ENCODE measurements at regions not wholly inside any gene's neighbourhood (a gene's known extent, or its start where the extent isn't known, plus 50 kb on each side); places are given as distances from the start of the nearest gene placed in this dataset.
"Not testable (repeated sequence)": the region's sequence is repeated elsewhere in the genome, so short reads cannot be mapped to it uniquely, and the experiment has no call there.

DNA sequence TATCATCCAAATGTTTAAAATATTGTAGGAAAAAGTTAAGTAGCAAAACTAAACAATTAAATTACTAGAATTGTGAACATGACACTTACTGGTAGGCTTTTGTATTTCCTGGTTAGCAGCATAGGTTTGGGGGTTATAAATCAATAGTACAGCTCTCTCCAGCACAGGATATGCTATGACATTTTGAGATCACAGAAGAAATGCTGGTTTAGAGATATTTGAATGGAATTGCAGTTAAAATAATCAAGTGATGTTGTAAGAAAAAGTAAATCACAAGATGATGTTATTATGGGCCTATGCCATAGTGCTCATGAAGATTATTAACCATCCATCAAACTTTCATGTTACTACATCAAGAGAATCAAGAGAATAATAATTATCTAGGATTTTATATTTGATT is 1079.9 kb upstream of the SLIT2 start:
- no peak for FAIRE-seq
- TF ChIP-seq POLR2A (IDR thresholded peaks at IDR 0.05; ENCODE audit: low read depth, low read length) (no peak), TAF1 (IDR thresholded peaks at IDR 0.05; ENCODE audit: borderline replicate concordance, low read depth, low read length) (no peak), POLR2AphosphoS5 (IDR thresholded peaks at IDR 0.05; ENCODE audit: low read depth, low read length) (no peak)

GRCh38 chr4:19167311-19167710 is 1084.4 kb upstream of the SLIT2 start:
- DNase-seq (ENCODE audit: insufficient read length) (no peak), FAIRE-seq (no peak)
- no peak for TF ChIP-seq TAF1 (IDR thresholded peaks at IDR 0.05; ENCODE audit: borderline replicate concordance, low read depth, low read length)
- no peak for TF ChIP-seq POLR2AphosphoS5 (IDR thresholded peaks at IDR 0.05; ENCODE audit: low read depth, low read length)
- no peak for TF ChIP-seq POLR2A (IDR thresholded peaks at IDR 0.05; ENCODE audit: low read depth, low read length)

More for the DNA sequence above, 1079.9 kb upstream of the SLIT2 start:
- DNase-seq (ENCODE audit: insufficient read length) = no peak

GRCh38 chr4:19164334-19164733 is 1087.4 kb upstream of the SLIT2 start:
- FAIRE-seq = no peak
- TF ChIP-seq POLR2A (IDR thresholded peaks at IDR 0.05; ENCODE audit: low read depth, low read length) = no peak
- no peak for TF ChIP-seq POLR2AphosphoS5 (IDR thresholded peaks at IDR 0.05; ENCODE audit: low read depth, low read length)
- no peak for TF ChIP-seq TAF1 (IDR thresholded peaks at IDR 0.05; ENCODE audit: borderline replicate concordance, low read depth, low read length)
- DNase-seq (ENCODE audit: insufficient read length) = no peak

- no peak for FAIRE-seq
- no peak for TF ChIP-seq POLR2AphosphoS5 (IDR thresholded peaks at IDR 0.05; ENCODE audit: low read depth, low read length)
- no peak for TF ChIP-seq POLR2A (IDR thresholded peaks at IDR 0.05; ENCODE audit: low read depth, low read length)
- TF ChIP-seq TAF1 (IDR thresholded peaks at IDR 0.05; ENCODE audit: borderline replicate concordance, low read depth, low read length) = no peak
- DNase-seq (ENCODE audit: insufficient read length) = no peak
These were observed 1091.8 kb upstream of the SLIT2 start for GRCh38 chr4:19159874-19160273.

DNA sequence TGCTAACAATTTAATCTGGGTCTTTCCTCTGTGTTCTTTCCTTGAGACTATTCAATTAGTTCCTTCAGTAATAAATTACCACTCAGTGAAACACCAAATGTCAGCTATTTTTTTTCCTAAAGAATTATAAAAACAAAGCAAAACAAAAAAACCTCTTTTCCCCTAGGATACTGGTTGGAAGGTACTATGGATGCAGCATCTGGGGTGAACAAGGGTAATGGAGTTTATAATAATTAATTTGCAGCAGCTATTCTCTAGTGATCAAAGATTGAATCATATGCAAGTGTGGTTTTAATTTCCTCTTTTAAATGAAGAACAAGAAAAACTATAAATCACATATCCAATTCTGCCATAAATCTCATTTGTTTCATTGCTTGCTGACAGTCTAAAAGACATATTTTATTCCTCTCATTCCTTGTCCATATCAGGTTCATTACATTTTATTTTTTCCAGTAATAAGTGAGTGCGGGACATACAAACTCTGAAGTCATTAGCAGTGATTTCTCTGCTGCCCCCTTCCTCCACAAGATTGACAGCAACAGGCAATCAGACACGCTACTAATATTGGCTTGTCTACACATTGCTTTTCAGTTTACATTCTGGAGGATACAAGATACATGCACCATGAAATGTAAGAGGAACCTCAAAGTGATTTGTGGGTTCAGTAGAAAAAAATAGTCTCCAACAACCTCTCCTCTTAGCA is 1093.4 kb upstream of the SLIT2 start:
- no peak for DNase-seq (ENCODE audit: insufficient read length)
- FAIRE-seq = no peak
- no peak for TF ChIP-seq POLR2AphosphoS5 (IDR thresholded peaks at IDR 0.05; ENCODE audit: low read depth, low read length)
- no peak for TF ChIP-seq TAF1 (IDR thresholded peaks at IDR 0.05; ENCODE audit: borderline replicate concordance, low read depth, low read length)

- FAIRE-seq = no peak
These were observed 1094.9 kb upstream of the SLIT2 start for GRCh38 chr4:19156786-19157185.

GRCh38 chr4:19155568-19155967 is 1096.1 kb upstream of the SLIT2 start:
- no peak for TF ChIP-seq TAF1 (IDR thresholded peaks at IDR 0.05; ENCODE audit: borderline replicate concordance, low read depth, low read length)
- TF ChIP-seq POLR2A (IDR thresholded peaks at IDR 0.05; ENCODE audit: low read depth, low read length) = no peak
- no peak for TF ChIP-seq POLR2AphosphoS5 (IDR thresholded peaks at IDR 0.05; ENCODE audit: low read depth, low read length)
- DNase-seq (ENCODE audit: insufficient read length) = no peak
- FAIRE-seq = no peak

More at GRCh38 chr4:19156786-19157185, 1094.9 kb upstream of the SLIT2 start:
- DNase-seq (ENCODE audit: insufficient read length) = no peak
- no peak for TF ChIP-seq TAF1 (IDR thresholded peaks at IDR 0.05; ENCODE audit: borderline replicate concordance, low read depth, low read length)
- no peak for TF ChIP-seq POLR2A (IDR thresholded peaks at IDR 0.05; ENCODE audit: low read depth, low read length)
- no peak for TF ChIP-seq POLR2AphosphoS5 (IDR thresholded peaks at IDR 0.05; ENCODE audit: low read depth, low read length)

DNA sequence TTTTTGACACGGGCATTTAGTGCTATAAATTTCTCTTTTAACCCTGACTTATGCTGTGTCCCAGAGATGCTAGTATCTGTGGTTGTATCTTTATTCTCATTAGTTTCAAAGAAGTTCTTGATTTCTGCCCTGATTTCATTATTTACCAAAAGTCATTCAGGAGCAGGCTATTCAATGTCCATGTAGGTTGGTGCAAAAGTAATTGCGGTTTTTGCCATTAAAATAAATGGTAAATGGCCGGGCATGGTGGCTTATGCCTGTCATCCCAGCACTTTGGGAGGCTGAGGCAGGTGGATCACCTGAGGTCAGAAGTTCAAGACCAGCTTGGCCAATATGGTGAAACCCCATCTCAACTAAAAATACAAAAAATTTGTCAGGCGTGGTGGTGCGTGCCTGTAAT is 1097.4 kb upstream of the SLIT2 start:
- FAIRE-seq; DNase-seq (ENCODE audit: insufficient read length): not testable (repeated sequence)

GRCh38 chr4:19152264-19152663 is 1099.4 kb upstream of the SLIT2 start:
- no peak for DNase-seq (ENCODE audit: insufficient read length)
- TF ChIP-seq TAF1 (IDR thresholded peaks at IDR 0.05; ENCODE audit: borderline replicate concordance, low read depth, low read length) (no peak), POLR2A (IDR thresholded peaks at IDR 0.05; ENCODE audit: low read depth, low read length) (no peak), POLR2AphosphoS5 (IDR thresholded peaks at IDR 0.05; ENCODE audit: low read depth, low read length) (no peak)
- FAIRE-seq = no peak

DNA sequence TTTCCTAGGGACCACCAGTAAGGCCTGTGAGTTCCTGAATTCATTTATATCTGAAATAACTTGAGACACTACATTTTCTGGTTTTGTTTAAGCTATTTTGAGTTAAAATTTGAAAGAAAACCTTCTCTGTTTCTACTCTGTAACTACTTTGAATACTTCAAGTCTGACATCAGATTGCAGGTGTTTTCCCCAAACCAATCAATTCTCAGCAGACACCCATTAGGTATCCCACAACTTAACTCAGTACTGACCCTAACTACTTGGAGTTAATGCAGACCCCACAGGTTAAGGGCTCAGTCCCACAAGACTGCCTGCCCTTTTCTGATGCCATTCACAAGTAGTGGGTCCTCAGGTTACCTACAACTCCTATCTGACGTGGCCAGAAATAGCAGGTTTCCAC is 1100.0 kb upstream of the SLIT2 start:
- DNase-seq (ENCODE audit: insufficient read length) = no peak
- no peak for TF ChIP-seq POLR2AphosphoS5 (IDR thresholded peaks at IDR 0.05; ENCODE audit: low read depth, low read length)
- TF ChIP-seq POLR2A (IDR thresholded peaks at IDR 0.05; ENCODE audit: low read depth, low read length) = no peak
- TF ChIP-seq TAF1 (IDR thresholded peaks at IDR 0.05; ENCODE audit: borderline replicate concordance, low read depth, low read length) = no peak
- no peak for FAIRE-seq

GRCh38 chr4:19146038-19146437 is 1105.7 kb upstream of the SLIT2 start:
- FAIRE-seq = no peak
- TF ChIP-seq POLR2AphosphoS5 (IDR thresholded peaks at IDR 0.05; ENCODE audit: low read depth, low read length) = no peak
- DNase-seq (ENCODE audit: insufficient read length) = no peak

GRCh38 chr4:19135895-19136633 is 1114.5 kb upstream of the LCORL start:
- FAIRE-seq (no peak), DNase-seq (ENCODE audit: insufficient read length) (no peak)
- no peak for TF ChIP-seq POLR2AphosphoS5 (IDR thresholded peaks at IDR 0.05; ENCODE audit: low read depth, low read length)
- TF ChIP-seq TAF1 (IDR thresholded peaks at IDR 0.05; ENCODE audit: borderline replicate concordance, low read depth, low read length) = no peak
- TF ChIP-seq POLR2A (IDR thresholded peaks at IDR 0.05; ENCODE audit: low read depth, low read length) = no peak
